Gastroesophageal sphincter (tissue), 3 donors: ENCODE measurements at regions not wholly inside any gene's neighbourhood (a gene's known extent, or its start where the extent isn't known, plus 50 kb on each side); places are given as distances from the start of the nearest gene placed in this dataset.

Experiments used
- EP300 ChIP-seq: sonication (generic); formaldehyde crosslinking; IDR thresholded peaks from one replicate; pipeline ENCODE4 v1.6.1; 2017; ENCODE audit warnings: antibody characterized with exemption, mild to moderate bottlenecking
- POLR2A ChIP-seq, 2 donors: fragments of 450-650 bp; IDR thresholded peaks; one replicate each; pipeline ENCODE4 v1.6.1; 2017; ENCODE audit warnings: antibody characterized with exemption in 2 of 2, mild to moderate bottlenecking in 2 of 2, moderate library complexity in 1 of 2
- POLR2AphosphoS5 ChIP-seq: sonication (generic); formaldehyde crosslinking; IDR thresholded peaks from one replicate; pipeline ENCODE4 v1.6.1; 2017; ENCODE audit warnings: antibody characterized with exemption
- TF ChIP-seq, protein P1 (sequence below), 4 experiments: fragments of 200-600 bp in 2 of 4; fragments of 450-650 bp in 2 of 4; sonication (generic) in 1 of 4; IDR thresholded peaks; one replicate each; pipeline ENCODE4 v1.5.1; 2017 to 2019; ENCODE audit warnings: antibody characterized with exemption in 4 of 4, mild to moderate bottlenecking in 2 of 4, moderate library complexity in 2 of 4

DNA sequence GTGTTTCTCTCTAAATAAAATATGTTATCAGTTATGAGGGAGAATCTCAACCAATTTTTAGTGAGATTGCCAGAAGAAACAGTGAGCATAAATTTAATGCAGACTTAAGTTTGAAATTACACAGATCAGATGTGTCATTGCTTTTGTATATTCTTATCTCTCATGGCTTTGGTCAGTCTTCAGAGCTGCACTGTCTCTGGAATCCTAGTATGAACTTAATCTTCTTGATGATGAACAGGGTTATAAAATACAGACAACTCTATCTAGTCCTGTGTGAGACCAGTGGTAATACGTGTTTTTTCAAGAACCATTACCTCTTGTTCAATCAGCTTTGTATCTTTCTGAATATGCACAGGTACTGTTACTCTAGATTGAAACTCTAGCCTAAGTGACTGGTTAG is 528.0 kb downstream of the DACH1 start:
- TF ChIP-seq, protein P1, sequence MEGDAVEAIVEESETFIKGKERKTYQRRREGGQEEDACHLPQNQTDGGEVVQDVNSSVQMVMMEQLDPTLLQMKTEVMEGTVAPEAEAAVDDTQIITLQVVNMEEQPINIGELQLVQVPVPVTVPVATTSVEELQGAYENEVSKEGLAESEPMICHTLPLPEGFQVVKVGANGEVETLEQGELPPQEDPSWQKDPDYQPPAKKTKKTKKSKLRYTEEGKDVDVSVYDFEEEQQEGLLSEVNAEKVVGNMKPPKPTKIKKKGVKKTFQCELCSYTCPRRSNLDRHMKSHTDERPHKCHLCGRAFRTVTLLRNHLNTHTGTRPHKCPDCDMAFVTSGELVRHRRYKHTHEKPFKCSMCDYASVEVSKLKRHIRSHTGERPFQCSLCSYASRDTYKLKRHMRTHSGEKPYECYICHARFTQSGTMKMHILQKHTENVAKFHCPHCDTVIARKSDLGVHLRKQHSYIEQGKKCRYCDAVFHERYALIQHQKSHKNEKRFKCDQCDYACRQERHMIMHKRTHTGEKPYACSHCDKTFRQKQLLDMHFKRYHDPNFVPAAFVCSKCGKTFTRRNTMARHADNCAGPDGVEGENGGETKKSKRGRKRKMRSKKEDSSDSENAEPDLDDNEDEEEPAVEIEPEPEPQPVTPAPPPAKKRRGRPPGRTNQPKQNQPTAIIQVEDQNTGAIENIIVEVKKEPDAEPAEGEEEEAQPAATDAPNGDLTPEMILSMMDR (IDR thresholded peaks at IDR 0.05), result no peak
- TF ChIP-seq POLR2AphosphoS5 (no peak), POLR2A (IDR thresholded peaks at IDR 0.05) (no peak), EP300 (no peak)
